ENCODE measurements at regions not wholly inside any gene's neighbourhood (a gene's known extent, or its start where the extent isn't known, plus 50 kb on each side); places are given as distances from the start of the nearest gene placed in this dataset.

DNA sequence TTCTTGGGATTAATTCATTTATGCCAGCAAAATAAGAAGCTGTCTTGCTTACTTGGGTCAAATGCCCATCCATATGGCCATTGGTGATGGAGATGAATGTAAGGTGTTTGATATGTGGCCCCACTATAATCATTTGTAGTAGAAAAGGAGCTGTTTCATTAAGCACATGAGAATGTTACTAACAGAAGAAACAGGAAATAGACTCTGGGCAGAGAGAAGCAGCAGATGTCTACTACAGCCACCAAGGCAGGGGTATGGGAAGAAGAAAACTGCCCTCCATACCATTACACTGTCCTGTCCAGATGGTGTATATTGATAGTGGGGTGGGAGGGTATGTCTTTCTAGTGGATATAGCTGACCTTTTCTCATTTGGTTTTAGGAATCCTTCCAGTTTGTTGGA is 386.6 kb upstream of the CLINT1 start:
- no peak for TF ChIP-seq EZH2 (IDR thresholded peaks at IDR 0.05; ENCODE audit: low read length, unreplicated experiment)
- TF ChIP-seq, protein P1, sequence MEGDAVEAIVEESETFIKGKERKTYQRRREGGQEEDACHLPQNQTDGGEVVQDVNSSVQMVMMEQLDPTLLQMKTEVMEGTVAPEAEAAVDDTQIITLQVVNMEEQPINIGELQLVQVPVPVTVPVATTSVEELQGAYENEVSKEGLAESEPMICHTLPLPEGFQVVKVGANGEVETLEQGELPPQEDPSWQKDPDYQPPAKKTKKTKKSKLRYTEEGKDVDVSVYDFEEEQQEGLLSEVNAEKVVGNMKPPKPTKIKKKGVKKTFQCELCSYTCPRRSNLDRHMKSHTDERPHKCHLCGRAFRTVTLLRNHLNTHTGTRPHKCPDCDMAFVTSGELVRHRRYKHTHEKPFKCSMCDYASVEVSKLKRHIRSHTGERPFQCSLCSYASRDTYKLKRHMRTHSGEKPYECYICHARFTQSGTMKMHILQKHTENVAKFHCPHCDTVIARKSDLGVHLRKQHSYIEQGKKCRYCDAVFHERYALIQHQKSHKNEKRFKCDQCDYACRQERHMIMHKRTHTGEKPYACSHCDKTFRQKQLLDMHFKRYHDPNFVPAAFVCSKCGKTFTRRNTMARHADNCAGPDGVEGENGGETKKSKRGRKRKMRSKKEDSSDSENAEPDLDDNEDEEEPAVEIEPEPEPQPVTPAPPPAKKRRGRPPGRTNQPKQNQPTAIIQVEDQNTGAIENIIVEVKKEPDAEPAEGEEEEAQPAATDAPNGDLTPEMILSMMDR (conservative IDR thresholded peaks at IDR 0.05; ENCODE audit: low read depth, low read length), result no peak

Data from PC-3 (cell line).